ENCODE measurements at regions not wholly inside any gene's neighbourhood (a gene's known extent, or its start where the extent isn't known, plus 50 kb on each side); places are given as distances from the start of the nearest gene placed in this dataset.
A peak's percentile ranks its signal among the peaks of the same experiment; 100 is the strongest.

DNA sequence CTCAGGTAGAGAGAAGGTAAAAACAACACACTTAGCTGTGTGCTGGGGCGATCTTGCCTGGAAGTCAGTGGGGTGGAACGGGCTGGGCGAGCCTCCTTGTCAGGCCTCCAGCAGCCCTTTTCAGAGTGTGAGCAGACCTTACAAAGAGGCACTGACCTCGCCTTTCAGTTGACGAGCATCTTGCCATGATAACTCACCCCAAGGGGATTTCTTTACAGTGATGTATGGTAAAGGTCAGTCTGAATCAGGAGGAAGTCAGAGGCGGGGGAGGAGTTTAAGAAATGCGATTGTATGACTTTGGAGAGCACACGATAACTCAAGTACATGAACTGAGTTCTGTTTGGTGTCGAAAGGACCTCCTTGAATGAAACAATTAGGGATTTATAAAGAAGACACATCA, 326.5 kb upstream of the PROX1 start:
- no peaks in the 10 kb centered on the region for H3K9me3 ChIP-seq (ENCODE audit: severe bottlenecking)
- DNase-seq: no peak
- H3K36me3 ChIP-seq: no peaks in the 10 kb centered on the region
- H3K4me3 ChIP-seq (ENCODE audit: low read depth, low read length): no peak overlapping the region
- TF ChIP-seq, protein P1, sequence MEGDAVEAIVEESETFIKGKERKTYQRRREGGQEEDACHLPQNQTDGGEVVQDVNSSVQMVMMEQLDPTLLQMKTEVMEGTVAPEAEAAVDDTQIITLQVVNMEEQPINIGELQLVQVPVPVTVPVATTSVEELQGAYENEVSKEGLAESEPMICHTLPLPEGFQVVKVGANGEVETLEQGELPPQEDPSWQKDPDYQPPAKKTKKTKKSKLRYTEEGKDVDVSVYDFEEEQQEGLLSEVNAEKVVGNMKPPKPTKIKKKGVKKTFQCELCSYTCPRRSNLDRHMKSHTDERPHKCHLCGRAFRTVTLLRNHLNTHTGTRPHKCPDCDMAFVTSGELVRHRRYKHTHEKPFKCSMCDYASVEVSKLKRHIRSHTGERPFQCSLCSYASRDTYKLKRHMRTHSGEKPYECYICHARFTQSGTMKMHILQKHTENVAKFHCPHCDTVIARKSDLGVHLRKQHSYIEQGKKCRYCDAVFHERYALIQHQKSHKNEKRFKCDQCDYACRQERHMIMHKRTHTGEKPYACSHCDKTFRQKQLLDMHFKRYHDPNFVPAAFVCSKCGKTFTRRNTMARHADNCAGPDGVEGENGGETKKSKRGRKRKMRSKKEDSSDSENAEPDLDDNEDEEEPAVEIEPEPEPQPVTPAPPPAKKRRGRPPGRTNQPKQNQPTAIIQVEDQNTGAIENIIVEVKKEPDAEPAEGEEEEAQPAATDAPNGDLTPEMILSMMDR (IDR thresholded peaks at IDR 0.05; ENCODE audit: low read depth, low read length): no peak
- H3K27ac ChIP-seq: no peak overlapping the region
- no peaks in the 10 kb centered on the region for H3K27me3 ChIP-seq (ENCODE audit: insufficient read depth, low read depth, severe bottlenecking)

DNA sequence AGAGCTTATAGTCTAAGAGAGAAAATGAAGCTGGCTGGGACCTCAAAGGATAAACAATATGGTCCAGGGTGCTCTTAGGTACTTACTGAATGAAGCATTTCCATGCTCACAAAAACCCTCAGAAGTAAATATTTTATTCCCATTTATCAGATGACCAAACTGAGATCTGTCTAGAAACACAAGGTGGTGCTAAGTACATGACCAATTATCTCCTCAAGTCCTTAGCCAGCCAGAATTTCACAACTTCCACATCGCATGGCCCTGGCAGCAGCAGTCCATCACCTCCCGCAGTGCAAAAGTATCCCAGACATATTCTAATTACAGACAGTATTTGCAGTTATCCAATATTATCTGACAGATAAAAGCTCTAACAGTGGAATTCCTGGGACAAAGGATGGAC, 321.7 kb upstream of the PROX1 start:
- H3K27me3 ChIP-seq (ENCODE audit: insufficient read depth, low read depth, severe bottlenecking): no peaks in the 10 kb centered on the region
- H3K36me3 ChIP-seq: no peaks in the 10 kb centered on the region
- DNase-seq: no peak
- TF ChIP-seq, protein P1 (IDR thresholded peaks at IDR 0.05; ENCODE audit: low read depth, low read length): no peak
- H3K9me3 ChIP-seq (ENCODE audit: severe bottlenecking): peaks cover 2% of the 10 kb centered on the region
- no peak overlapping the region for H3K4me3 ChIP-seq (ENCODE audit: low read depth, low read length)
- 0 out of 2 replicates have a peak overlapping the region, but pooled peaks have one; percentile 0 for H3K27ac ChIP-seq

DNA sequence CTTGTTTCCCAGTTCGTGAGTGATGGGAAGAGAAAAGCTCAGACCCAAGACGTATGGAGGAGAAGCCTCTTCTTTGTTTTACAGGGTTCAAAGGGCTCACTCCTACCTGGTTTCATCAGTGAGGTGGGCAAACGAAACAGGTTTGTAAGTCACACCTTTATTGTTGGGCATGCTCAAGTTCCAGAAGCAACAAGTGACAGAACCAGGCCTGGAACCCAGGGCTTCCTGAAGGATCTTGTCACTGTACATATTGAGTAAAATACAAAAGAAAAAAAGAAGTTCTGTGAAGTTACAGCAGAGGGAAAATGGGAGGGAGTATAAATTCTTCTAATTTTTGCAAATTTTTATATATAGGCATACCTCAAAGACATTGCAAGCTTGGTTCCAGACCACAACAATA, 320.9 kb upstream of the PROX1 start:
- no peak for DNase-seq
- Histone ChIP-seq H3K36me3 (no peaks in the 10 kb centered on the region), H3K27ac (peak overlapping the region; percentile 14; the same call in 1 of the 2 replicates), H3K4me3 (ENCODE audit: low read depth, low read length) (no peak overlapping the region), H3K27me3 (ENCODE audit: insufficient read depth, low read depth, severe bottlenecking) (no peaks in the 10 kb centered on the region), H3K9me3 (ENCODE audit: severe bottlenecking) (peaks cover 2% of the 10 kb centered on the region)
- TF ChIP-seq, protein P1 (IDR thresholded peaks at IDR 0.05; ENCODE audit: low read depth, low read length): no peak

DNA sequence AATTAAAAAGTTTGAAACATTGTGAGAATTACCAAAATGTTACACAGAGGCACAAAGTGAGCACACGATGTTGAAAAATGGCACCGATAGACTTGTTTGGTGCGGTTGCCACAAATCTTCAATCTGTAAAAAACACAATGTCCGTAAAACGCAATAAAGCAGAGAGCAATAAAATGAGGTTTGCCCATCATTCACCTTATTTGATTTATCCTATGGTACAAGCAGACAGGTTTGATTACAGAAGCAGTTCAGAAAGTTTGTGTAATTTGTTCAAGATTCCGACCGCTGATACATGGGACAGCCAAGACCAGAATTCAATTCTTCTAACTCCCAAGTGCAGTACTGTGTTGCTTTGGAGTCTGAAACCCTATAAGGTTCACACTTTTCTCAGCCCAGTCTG, 318.3 kb upstream of the PROX1 start:
- TF ChIP-seq, protein P1 (IDR thresholded peaks at IDR 0.05; ENCODE audit: low read depth, low read length): no peak
- H3K4me3 ChIP-seq (ENCODE audit: low read depth, low read length): no peak overlapping the region
- no peak overlapping the region for H3K27ac ChIP-seq
- DNase-seq: no peak
- peaks cover 2% of the 10 kb centered on the region for H3K9me3 ChIP-seq (ENCODE audit: severe bottlenecking)
- H3K27me3 ChIP-seq (ENCODE audit: insufficient read depth, low read depth, severe bottlenecking): no peaks in the 10 kb centered on the region
- no peaks in the 10 kb centered on the region for H3K36me3 ChIP-seq

DNA sequence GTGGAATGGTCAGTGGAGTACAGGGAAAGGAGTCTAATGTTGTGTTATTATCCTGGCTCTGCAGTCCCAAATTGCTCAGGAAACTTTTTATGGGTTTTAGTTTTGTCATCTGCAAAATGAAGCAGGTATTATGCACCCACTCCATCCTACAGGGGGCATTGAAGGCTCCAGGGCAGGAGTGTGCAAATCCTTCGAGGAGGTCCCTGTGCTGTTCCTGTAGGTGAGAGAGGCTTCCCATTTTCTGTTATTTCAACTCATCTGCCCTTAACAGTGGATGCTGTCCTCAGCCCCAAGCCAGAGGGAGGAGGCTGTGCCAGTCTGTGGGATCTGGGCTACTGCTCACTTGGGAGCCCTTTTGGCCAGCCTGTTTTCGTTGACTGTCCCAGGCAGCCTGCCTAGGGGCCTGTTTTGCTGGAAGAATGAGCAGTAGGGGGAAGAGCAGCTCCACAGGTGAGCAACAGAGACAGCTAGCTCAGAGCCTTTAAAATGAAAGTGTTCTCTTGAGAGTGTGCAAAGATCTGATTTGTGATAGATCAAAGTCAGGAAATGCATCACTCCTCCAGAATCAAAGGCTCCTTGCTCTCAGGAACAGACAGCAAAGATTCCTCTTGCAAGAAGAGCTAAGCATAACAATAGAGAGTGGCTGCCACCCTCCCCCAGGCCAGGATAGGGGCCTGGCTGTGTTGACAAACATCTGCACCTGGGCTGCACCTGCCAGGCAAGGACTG, 317.6 kb upstream of the PROX1 start:
- H3K4me3 ChIP-seq (ENCODE audit: low read depth, low read length): no peak overlapping the region
- H3K27me3 ChIP-seq (ENCODE audit: insufficient read depth, low read depth, severe bottlenecking): no peaks in the 10 kb centered on the region
- no peak overlapping the region for H3K27ac ChIP-seq
- TF ChIP-seq, protein P1 (IDR thresholded peaks at IDR 0.05; ENCODE audit: low read depth, low read length): no peak
- H3K36me3 ChIP-seq: no peaks in the 10 kb centered on the region
- DNase-seq: no peak
- peaks cover 2% of the 10 kb centered on the region for H3K9me3 ChIP-seq (ENCODE audit: severe bottlenecking)

DNA sequence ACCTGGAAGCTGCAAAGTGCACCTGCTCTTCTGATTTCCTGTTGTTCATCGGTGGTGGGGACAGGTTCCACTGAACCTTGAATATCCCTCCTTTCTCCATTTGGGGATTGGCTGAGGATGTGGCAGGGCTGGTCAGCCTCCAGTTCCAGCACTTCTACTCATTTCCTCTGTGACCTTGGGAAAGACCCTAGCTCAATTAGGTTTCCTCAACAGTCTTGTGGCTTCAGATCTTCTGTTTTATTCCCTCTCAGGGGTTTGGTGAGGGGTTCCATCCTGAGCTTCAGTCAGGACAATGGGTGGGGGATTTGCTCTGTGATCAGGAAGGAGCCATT, 317.1 kb upstream of the PROX1 start:
- Histone ChIP-seq H3K27ac (no peak overlapping the region), H3K36me3 (no peaks in the 10 kb centered on the region), H3K27me3 (ENCODE audit: insufficient read depth, low read depth, severe bottlenecking) (no peaks in the 10 kb centered on the region), H3K9me3 (ENCODE audit: severe bottlenecking) (peaks cover 2% of the 10 kb centered on the region), H3K4me3 (ENCODE audit: low read depth, low read length) (no peak overlapping the region)
- no peak for DNase-seq
- TF ChIP-seq, protein P1 (IDR thresholded peaks at IDR 0.05; ENCODE audit: low read depth, low read length): no peak
